D341Med (cell line): ENCODE measurements at regions not wholly inside any gene's neighbourhood (a gene's known extent, or its start where the extent isn't known, plus 50 kb on each side); places are given as distances from the start of the nearest gene placed in this dataset.
"Not testable (repeated sequence)": the region's sequence is repeated elsewhere in the genome, so short reads cannot be mapped to it uniquely, and the experiment has no call there.

Experiments used
- DNase-seq: peaks from one replicate; pipeline ENCODE4 v3.0.0; 2012; ENCODE audit warnings: low spot score

GRCh38 chr7:91356915-91357314, 92.7 kb downstream of the FZD1 start:
- no peak for DNase-seq

GRCh38 chr7:91357379-91357778, 93.1 kb downstream of the FZD1 start:
- no peak for DNase-seq

- no peak for DNase-seq
These were observed 93.7 kb downstream of the FZD1 start for GRCh38 chr7:91357901-91358300.

- DNase-seq, result no peak
These were observed 94.1 kb downstream of the FZD1 start for GRCh38 chr7:91358303-91358702.

- DNase-seq, result not testable (repeated sequence)
These were observed 100.9 kb downstream of the FZD1 start for GRCh38 chr7:91365097-91365496.

- no peak for DNase-seq
These were observed 101.9 kb downstream of the FZD1 start for GRCh38 chr7:91366091-91366490.

GRCh38 chr7:91367812-91368578, 103.8 kb downstream of the FZD1 start:
- DNase-seq, result no peak

- DNase-seq, result no peak
These were observed 108.1 kb downstream of the FZD1 start for GRCh38 chr7:91372323-91372722.

GRCh38 chr7:91373111-91373800, 109.0 kb downstream of the FZD1 start:
- no peak for DNase-seq

GRCh38 chr7:91374321-91374989, 110.2 kb downstream of the FZD1 start:
- DNase-seq, result no peak

- no peak for DNase-seq
These were observed 111.1 kb downstream of the FZD1 start for GRCh38 chr7:91375378-91375777.

- DNase-seq, result peak; percentile 58
These were observed 113.9 kb downstream of the FZD1 start for GRCh38 chr7:91378131-91378530.

GRCh38 chr7:91379236-91379635, 115.0 kb downstream of the FZD1 start:
- DNase-seq, result no peak

GRCh38 chr7:91379991-91380390, 115.8 kb downstream of the FZD1 start:
- no peak for DNase-seq

GRCh38 chr7:91383053-91383904, 119.0 kb downstream of the FZD1 start:
- DNase-seq, result no peak

GRCh38 chr7:91383905-91384274, 119.7 kb downstream of the FZD1 start:
- DNase-seq, result no peak

GRCh38 chr7:91394757-91395156, 130.5 kb downstream of the FZD1 start:
- not testable (repeated sequence) for DNase-seq

- not testable (repeated sequence) for DNase-seq
These were observed 131.1 kb downstream of the FZD1 start for GRCh38 chr7:91395313-91395712.

GRCh38 chr7:91397096-91397495, 132.9 kb downstream of the FZD1 start:
- no peak for DNase-seq

GRCh38 chr7:91397612-91398011, 133.4 kb downstream of the FZD1 start:
- no peak for DNase-seq

GRCh38 chr7:91398341-91398740, 134.1 kb downstream of the FZD1 start:
- no peak for DNase-seq

- no peak for DNase-seq
These were observed 141.0 kb downstream of the FZD1 start for GRCh38 chr7:91405092-91405788.
